ENCODE measurements at regions not wholly inside any gene's neighbourhood (a gene's known extent, or its start where the extent isn't known, plus 50 kb on each side); places are given as distances from the start of the nearest gene placed in this dataset.
"Not testable (repeated sequence)": the region's sequence is repeated elsewhere in the genome, so short reads cannot be mapped to it uniquely, and the experiment has no call there.

DNA sequence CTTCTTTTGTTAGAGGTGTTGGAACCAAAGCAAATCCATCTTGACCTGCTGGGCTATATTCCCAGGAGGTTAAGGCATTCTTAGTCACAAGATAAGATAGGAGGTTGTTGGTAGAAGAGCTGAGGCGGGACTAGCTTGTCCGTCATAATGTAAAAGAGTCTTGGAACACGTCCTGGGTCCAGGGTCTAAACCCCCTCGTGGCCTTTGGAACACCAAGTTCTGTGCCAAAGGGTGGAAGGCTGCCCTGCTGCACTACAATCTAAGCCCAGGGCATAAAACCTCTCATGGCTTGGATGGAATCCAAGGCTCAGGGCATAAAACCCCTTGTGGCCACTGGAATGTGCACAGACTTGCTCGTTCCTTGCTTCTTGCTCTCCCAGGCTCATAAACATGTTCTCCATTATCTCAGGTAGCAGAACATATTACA, 53.8 kb upstream of the ECHDC1 start:
- H3K27ac Mint-ChIP-seq; H3K9me3 Mint-ChIP-seq; H3K4me1 ChIP-seq (ENCODE audit: insufficient read depth, low read length); H3K9me3 ChIP-seq (ENCODE audit: control insufficient read depth in 1 of 2, low read length in 2 of 2); H3K27ac ChIP-seq (ENCODE audit: low read depth, low read length); intact Hi-C loops (cut with micrococcal nuclease); POLR2A ChIA-PET (ENCODE audit: partially characterized antibody); H3K27me3 ChIP-seq (ENCODE audit: insufficient read depth, low read length); H3K36me3 Mint-ChIP-seq; H3K27me3 Mint-ChIP-seq; DNase-seq; H3K4me3 Mint-ChIP-seq; H3K36me3 ChIP-seq (ENCODE audit: insufficient read depth, low read length); H3K4me3 ChIP-seq (ENCODE audit: low read length in 2 of 2); H3K4me1 Mint-ChIP-seq: not testable (repeated sequence)
- CTCF ChIA-PET (ENCODE audit: partially characterized antibody): interaction anchor here (0.9 kb wide), 1 partner anchor 15 kb away, joined by 3 read pairs; no protein-coding TSS in a partner anchor

All from CD4-positive, alpha-beta memory T cell (primary cell).